OCI-LY1 (cell line): ENCODE measurements at regions not wholly inside any gene's neighbourhood (a gene's known extent, or its start where the extent isn't known, plus 50 kb on each side); places are given as distances from the start of the nearest gene placed in this dataset.
"Not testable (repeated sequence)": the region's sequence is repeated elsewhere in the genome, so short reads cannot be mapped to it uniquely, and the experiment has no call there.

Experiments
- EZH2 ChIP-seq: fragments of 200-600 bp; sonication (generic), shearing (Covaris generic); IDR thresholded peaks from 2 replicates; pipeline ENCODE4 v1.8.0; 2017; ENCODE audit warnings: borderline replicate concordance, mixed run types, mild to moderate bottlenecking, antibody characterized with exemption, low read length, moderate library complexity, mixed read lengths
- TF ChIP-seq, protein P1 (sequence below): fragments of 200-600 bp; sonication (generic), shearing (Covaris generic); IDR thresholded peaks from 2 replicates; pipeline ENCODE4 v1.5.1; 2017; ENCODE audit warnings: mild to moderate bottlenecking, antibody characterized with exemption, low read length, moderate library complexity, mixed read lengths

DNA sequence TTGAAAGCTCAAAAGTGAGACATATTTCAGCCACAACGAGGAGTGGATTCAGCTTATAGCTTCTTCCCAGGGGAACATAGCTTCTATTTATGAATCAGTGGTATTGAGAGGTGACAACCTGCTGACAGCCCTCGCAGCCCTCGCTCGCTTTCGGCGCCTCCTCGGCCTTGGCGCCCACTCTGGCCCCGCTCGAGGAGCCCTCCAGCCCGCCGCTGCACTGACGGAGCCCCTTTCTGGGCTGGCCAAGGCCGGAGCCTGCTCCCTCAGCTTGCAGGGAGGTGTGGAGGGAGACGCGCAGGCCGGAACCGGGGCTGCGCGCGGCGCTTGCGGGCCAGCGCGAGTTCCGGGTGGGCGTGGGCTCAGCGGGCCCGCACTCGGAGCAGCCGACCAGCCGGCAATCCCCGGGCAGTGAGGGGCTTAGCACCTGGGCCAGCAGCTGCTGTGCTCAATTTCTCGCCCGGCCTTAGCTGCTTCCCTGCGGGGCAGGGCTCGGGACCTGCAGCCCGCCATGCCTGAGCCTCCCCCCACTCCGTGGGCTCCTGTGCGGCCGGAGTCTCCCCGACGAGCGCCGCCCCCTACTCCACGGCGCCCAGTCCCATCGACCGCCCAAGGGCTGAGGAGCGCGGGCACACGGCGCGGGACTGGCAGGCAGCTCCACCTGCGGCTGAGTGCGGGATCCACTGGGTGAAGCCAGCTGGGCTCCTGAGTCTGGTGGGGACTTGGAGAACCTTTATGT lies 207.9 kb upstream of the RFX3 start:
- TF ChIP-seq, protein P1, sequence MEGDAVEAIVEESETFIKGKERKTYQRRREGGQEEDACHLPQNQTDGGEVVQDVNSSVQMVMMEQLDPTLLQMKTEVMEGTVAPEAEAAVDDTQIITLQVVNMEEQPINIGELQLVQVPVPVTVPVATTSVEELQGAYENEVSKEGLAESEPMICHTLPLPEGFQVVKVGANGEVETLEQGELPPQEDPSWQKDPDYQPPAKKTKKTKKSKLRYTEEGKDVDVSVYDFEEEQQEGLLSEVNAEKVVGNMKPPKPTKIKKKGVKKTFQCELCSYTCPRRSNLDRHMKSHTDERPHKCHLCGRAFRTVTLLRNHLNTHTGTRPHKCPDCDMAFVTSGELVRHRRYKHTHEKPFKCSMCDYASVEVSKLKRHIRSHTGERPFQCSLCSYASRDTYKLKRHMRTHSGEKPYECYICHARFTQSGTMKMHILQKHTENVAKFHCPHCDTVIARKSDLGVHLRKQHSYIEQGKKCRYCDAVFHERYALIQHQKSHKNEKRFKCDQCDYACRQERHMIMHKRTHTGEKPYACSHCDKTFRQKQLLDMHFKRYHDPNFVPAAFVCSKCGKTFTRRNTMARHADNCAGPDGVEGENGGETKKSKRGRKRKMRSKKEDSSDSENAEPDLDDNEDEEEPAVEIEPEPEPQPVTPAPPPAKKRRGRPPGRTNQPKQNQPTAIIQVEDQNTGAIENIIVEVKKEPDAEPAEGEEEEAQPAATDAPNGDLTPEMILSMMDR = not testable (repeated sequence)
- not testable (repeated sequence) for TF ChIP-seq EZH2
